ENCODE measurements at regions not wholly inside any gene's neighbourhood (a gene's known extent, or its start where the extent isn't known, plus 50 kb on each side); places are given as distances from the start of the nearest gene placed in this dataset.
A peak's percentile ranks its signal among the peaks of the same experiment; 100 is the strongest.

GRCh38 chrX:131617182-131617581, 73.3 kb downstream of the OR13H1 start:
- H3K27me3 ChIP-seq (ENCODE audit: control insufficient read depth, insufficient read depth, low read length): no peaks in the 10 kb centered on the region
- no peaks in the 10 kb centered on the region for H3K36me3 ChIP-seq (ENCODE audit: control insufficient read depth, insufficient read depth, low read length)
- CTCF ChIA-PET: no interaction called here
- TF ChIP-seq, protein P1, sequence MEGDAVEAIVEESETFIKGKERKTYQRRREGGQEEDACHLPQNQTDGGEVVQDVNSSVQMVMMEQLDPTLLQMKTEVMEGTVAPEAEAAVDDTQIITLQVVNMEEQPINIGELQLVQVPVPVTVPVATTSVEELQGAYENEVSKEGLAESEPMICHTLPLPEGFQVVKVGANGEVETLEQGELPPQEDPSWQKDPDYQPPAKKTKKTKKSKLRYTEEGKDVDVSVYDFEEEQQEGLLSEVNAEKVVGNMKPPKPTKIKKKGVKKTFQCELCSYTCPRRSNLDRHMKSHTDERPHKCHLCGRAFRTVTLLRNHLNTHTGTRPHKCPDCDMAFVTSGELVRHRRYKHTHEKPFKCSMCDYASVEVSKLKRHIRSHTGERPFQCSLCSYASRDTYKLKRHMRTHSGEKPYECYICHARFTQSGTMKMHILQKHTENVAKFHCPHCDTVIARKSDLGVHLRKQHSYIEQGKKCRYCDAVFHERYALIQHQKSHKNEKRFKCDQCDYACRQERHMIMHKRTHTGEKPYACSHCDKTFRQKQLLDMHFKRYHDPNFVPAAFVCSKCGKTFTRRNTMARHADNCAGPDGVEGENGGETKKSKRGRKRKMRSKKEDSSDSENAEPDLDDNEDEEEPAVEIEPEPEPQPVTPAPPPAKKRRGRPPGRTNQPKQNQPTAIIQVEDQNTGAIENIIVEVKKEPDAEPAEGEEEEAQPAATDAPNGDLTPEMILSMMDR (IDR thresholded peaks at IDR 0.05; ENCODE audit: insufficient read depth, low read depth, low read length): no peak
- POLR2A ChIA-PET: no interaction called here
- H3K4me3 ChIP-seq (ENCODE audit: low read depth, low read length): no peak overlapping the region
- peak; percentile 0 for DNase-seq (ENCODE audit: low read depth)

DNA sequence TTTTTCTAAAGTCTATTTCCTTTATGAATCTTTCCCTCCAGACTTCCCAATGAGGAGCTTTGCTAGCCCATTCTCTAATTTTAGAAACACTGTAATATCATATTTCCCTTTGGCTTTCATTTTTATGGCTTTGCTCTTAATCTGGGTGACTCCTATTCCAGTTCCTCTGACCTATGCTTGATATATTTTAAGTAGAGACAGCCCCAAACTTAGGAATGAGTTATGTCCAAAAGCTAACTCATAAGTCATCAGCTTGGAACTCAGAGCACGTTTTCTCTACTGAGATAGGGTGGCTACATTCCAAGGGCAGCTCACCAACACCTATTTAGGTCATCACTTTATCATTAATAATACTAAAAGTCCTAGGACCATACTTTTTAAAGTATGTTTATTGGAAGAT, 77.8 kb downstream of the OR13H1 start:
- no peak for DNase-seq (ENCODE audit: low read depth)
- ChIA-PET POLR2A (no interaction called here), CTCF (no interaction called here)
- no peak overlapping the region for H3K4me3 ChIP-seq (ENCODE audit: low read depth, low read length)
- TF ChIP-seq, protein P1 (IDR thresholded peaks at IDR 0.05; ENCODE audit: insufficient read depth, low read depth, low read length): no peak
- H3K36me3 ChIP-seq (ENCODE audit: control insufficient read depth, insufficient read depth, low read length): no peaks in the 10 kb centered on the region
- no peaks in the 10 kb centered on the region for H3K27me3 ChIP-seq (ENCODE audit: control insufficient read depth, insufficient read depth, low read length)

DNA sequence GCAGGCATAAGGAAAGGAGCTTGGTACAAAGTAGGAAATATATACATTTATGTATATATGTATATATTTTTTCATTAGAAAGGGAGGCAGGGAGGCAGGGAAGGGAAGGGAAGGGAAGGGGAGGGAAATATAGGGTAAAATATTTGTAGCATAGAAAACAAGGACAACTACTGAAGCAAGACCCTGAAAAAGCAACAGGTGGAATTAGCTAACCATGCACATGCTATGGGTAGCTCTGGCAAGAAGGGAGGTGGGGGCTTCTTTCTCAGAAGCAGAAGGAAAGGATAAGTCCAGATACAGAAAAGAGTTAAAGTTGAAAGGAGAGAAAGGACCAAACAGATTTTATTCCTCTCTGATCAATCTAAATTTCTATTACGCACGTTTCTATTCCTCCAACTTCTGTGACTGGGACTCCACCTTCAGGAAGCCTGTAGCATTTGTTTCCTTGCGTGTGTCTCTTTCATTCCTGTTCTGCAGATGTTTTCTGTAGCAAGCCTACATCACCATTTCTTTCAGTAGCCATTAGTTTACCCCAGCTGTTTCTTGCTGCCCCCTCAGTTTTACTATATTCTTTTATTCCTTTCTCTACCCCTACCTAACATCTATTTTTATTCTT, 82.9 kb downstream of the OR13H1 start:
- ChIA-PET POLR2A (no interaction called here), CTCF (no interaction called here)
- TF ChIP-seq, protein P1 (IDR thresholded peaks at IDR 0.05; ENCODE audit: insufficient read depth, low read depth, low read length): 0 out of 2 replicates have a peak, but pooled peaks have one; percentile 3
- H3K4me3 ChIP-seq (ENCODE audit: low read depth, low read length): no peak overlapping the region
- H3K27me3 ChIP-seq (ENCODE audit: control insufficient read depth, insufficient read depth, low read length): no peaks in the 10 kb centered on the region
- no peaks in the 10 kb centered on the region for H3K36me3 ChIP-seq (ENCODE audit: control insufficient read depth, insufficient read depth, low read length)
- DNase-seq (ENCODE audit: low read depth): no peak

DNA sequence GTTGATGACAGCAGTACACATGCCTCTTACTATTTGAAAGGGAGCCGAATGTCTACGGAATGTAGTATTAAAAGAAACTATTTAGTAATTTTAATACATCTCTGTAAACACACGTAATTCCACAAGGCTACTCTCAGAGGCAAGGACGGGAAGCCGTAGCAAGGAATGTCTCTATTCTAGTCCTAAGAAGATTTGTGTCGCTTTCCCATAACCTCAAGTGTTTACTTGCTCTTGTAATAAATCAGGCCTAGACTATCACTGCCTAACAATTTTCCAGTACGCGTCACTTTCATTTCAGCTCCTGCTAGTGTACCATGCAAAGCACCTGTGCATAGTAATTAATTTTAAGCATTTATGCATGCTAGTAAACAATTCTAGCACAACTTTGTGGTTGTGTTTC, 86.7 kb downstream of the OR13H1 start:
- Histone ChIP-seq H3K27me3 (ENCODE audit: control insufficient read depth, insufficient read depth, low read length) (no peaks in the 10 kb centered on the region), H3K4me3 (ENCODE audit: low read depth, low read length) (no peak overlapping the region), H3K36me3 (ENCODE audit: control insufficient read depth, insufficient read depth, low read length) (no peaks in the 10 kb centered on the region)
- TF ChIP-seq, protein P1 (IDR thresholded peaks at IDR 0.05; ENCODE audit: insufficient read depth, low read depth, low read length): no peak
- ChIA-PET POLR2A (no interaction called here), CTCF (no interaction called here)
- no peak for DNase-seq (ENCODE audit: low read depth)

- ChIA-PET CTCF (interaction anchor here (0.8 kb wide), 1 partner anchor 657 kb away, joined by 3 read pairs; no protein-coding TSS in a partner anchor), POLR2A (no interaction called here)
- Histone ChIP-seq H3K4me3 (ENCODE audit: low read depth, low read length) (no peak overlapping the region), H3K36me3 (ENCODE audit: control insufficient read depth, insufficient read depth, low read length) (no peaks in the 10 kb centered on the region), H3K27me3 (ENCODE audit: control insufficient read depth, insufficient read depth, low read length) (no peaks in the 10 kb centered on the region)
- no peak for DNase-seq (ENCODE audit: low read depth)
- TF ChIP-seq, protein P1 (IDR thresholded peaks at IDR 0.05; ENCODE audit: insufficient read depth, low read depth, low read length): peak; percentile 68
These were observed 89.5 kb downstream of the OR13H1 start for GRCh38 chrX:131633285-131633917.
